HepG2 (cell line): ENCODE measurements at regions not wholly inside any gene's neighbourhood (a gene's known extent, or its start where the extent isn't known, plus 50 kb on each side); places are given as distances from the start of the nearest gene placed in this dataset.

Source experiments
- BCL3 ChIP-seq: sonication (generic); formaldehyde crosslinking; IDR thresholded peaks from 2 replicates; pipeline ENCODE4 v1.5.1; 2020; ENCODE audit warnings: mild to moderate bottlenecking, missing genetic modification reagents, moderate library complexity
- MBD4 ChIP-seq: IDR thresholded peaks from 2 replicates; pipeline ENCODE4 v1.6.1; 2012; ENCODE audit warnings: low read length, inconsistent platforms, borderline replicate concordance
- SMC3 ChIP-seq: IDR thresholded peaks from 2 replicates; pipeline ENCODE4 v1.6.1; 2011; ENCODE audit warnings: low read length, improper control_type of control experiment
- ZNF44 ChIP-seq: sonication (generic); formaldehyde crosslinking; IDR thresholded peaks from 2 replicates; pipeline ENCODE4 v1.5.1; 2020; ENCODE audit warnings: mild to moderate bottlenecking, missing genetic modification reagents
- TF ChIP-seq, protein P1 (sequence below): sonication (generic); formaldehyde crosslinking; IDR thresholded peaks from 2 replicates; pipeline ENCODE4 v1.8.1; 2023; ENCODE audit warnings: missing genetic modification reagents, inconsistent platforms, borderline replicate concordance

- no peak for TF ChIP-seq BCL3 (CRISPR knock-in tag)
- TF ChIP-seq, protein P1, sequence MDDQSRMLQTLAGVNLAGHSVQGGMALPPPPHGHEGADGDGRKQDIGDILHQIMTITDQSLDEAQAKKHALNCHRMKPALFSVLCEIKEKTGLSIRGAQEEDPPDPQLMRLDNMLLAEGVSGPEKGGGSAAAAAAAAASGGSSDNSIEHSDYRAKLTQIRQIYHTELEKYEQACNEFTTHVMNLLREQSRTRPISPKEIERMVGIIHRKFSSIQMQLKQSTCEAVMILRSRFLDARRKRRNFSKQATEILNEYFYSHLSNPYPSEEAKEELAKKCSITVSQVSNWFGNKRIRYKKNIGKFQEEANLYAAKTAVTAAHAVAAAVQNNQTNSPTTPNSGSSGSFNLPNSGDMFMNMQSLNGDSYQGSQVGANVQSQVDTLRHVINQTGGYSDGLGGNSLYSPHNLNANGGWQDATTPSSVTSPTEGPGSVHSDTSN: no peak
- TF ChIP-seq ZNF44: no peak
- TF ChIP-seq MBD4: no peak
- TF ChIP-seq SMC3: no peak
Measured at GRCh38 chr5:54758038-54758437, 227.4 kb downstream of the ESM1 start.
